ENCODE measurements at regions not wholly inside any gene's neighbourhood (a gene's known extent, or its start where the extent isn't known, plus 50 kb on each side); places are given as distances from the start of the nearest gene placed in this dataset.
"Not testable (repeated sequence)": the region's sequence is repeated elsewhere in the genome, so short reads cannot be mapped to it uniquely, and the experiment has no call there.

DNA sequence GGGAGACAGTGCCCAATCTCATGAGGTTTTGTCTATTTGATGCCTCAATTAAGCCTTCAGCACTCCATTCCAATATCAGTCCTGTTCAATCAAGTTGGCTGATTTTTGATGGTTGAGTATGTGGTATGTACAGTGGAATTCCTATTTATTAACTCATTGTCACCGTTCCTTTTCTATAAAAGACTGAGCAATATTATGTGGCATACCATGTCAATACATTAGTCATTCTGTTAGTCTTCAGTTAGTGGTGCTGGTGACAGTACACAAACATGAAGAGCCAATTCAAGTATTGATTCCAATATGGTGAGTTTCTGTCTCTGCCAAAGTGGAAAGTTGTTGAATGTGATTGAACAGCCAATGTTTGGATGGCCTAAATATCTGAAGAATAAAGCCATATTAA lies 1343.9 kb downstream of the SUCLG1 start:
- no peak overlapping the region for H3K4me3 ChIP-seq (replicated peaks; ENCODE audit: low read depth, low read length)
- DNase-seq (ENCODE audit: extremely low read depth, low read depth): no peak
- TF ChIP-seq, protein P1, sequence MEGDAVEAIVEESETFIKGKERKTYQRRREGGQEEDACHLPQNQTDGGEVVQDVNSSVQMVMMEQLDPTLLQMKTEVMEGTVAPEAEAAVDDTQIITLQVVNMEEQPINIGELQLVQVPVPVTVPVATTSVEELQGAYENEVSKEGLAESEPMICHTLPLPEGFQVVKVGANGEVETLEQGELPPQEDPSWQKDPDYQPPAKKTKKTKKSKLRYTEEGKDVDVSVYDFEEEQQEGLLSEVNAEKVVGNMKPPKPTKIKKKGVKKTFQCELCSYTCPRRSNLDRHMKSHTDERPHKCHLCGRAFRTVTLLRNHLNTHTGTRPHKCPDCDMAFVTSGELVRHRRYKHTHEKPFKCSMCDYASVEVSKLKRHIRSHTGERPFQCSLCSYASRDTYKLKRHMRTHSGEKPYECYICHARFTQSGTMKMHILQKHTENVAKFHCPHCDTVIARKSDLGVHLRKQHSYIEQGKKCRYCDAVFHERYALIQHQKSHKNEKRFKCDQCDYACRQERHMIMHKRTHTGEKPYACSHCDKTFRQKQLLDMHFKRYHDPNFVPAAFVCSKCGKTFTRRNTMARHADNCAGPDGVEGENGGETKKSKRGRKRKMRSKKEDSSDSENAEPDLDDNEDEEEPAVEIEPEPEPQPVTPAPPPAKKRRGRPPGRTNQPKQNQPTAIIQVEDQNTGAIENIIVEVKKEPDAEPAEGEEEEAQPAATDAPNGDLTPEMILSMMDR (IDR thresholded peaks at IDR 0.05; ENCODE audit: low read depth, low read length, missing control alignments): no peak

- no peak for DNase-seq (ENCODE audit: extremely low read depth, low read depth)
- TF ChIP-seq, protein P1 (IDR thresholded peaks at IDR 0.05; ENCODE audit: low read depth, low read length, missing control alignments): no peak
- no peak overlapping the region for H3K4me3 ChIP-seq (replicated peaks; ENCODE audit: low read depth, low read length)
Observed at GRCh38 chr2:83113953-83114352, 1345.1 kb downstream of the SUCLG1 start.

DNA sequence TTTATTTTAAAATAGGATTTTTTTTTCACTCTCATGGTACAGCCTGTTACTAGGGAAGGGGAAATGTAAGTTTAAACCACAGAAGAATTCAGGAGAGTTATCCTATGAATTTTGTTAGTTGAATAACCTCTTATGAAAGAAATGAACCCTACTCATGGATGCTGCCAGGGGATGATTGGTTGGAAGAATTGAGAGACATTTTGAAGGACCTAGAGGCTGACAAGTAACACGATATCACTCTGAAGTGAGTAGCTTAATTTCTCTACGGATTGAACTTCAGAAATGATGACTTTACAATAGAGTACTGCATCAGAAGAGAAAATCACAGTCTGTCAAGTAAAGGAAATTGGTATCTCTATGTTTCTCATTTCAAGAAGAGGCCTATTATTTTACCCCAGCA lies 1346.2 kb downstream of the SUCLG1 start:
- DNase-seq (ENCODE audit: extremely low read depth, low read depth): no peak
- TF ChIP-seq, protein P1 (IDR thresholded peaks at IDR 0.05; ENCODE audit: low read depth, low read length, missing control alignments): no peak

DNA sequence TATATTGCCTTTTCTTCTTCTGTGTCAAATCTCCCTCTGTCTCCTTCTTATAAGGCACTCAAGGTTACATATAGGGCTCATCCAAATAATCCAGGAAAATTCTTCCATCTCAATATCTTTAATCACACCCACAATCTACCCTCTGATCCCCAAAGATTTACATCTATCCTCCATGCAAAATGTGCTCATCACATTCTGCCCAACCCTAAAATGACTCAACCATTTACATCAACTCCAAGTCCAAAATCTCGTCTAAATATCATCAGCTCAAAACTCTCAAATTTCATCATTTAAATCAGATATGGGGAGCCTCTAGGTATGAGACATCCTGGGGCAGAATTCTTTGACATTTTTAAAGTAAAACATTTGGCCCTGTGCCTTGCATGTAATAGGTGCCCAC lies 1349.8 kb downstream of the SUCLG1 start:
- no peak for DNase-seq (ENCODE audit: extremely low read depth, low read depth)
- TF ChIP-seq, protein P1 (IDR thresholded peaks at IDR 0.05; ENCODE audit: low read depth, low read length, missing control alignments): no peak
- no peak overlapping the region for H3K4me3 ChIP-seq (replicated peaks; ENCODE audit: low read depth, low read length)

More for the DNA sequence above, 1346.2 kb downstream of the SUCLG1 start:
- H3K4me3 ChIP-seq (replicated peaks; ENCODE audit: low read depth, low read length): no peak overlapping the region

DNA sequence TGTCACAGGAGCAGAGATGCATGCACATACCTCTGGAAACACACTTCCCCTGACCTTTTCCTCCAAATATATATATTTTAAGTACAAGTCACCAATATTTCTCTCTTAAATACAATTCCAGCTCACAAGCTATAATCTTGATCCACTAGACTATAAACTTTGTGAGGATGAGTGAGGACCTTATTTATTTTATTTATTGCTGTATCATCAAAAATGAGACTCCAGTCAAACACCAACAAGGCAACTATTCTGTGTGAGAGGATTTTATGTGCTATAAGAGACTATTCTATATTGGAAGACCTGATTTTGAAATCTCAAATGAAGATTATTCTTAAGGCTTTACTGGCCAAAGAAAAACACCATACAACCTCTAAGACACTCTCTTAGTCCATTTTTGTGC lies 1352.2 kb downstream of the SUCLG1 start:
- H3K4me3 ChIP-seq (replicated peaks; ENCODE audit: low read depth, low read length): no peak overlapping the region
- TF ChIP-seq, protein P1 (IDR thresholded peaks at IDR 0.05; ENCODE audit: low read depth, low read length, missing control alignments): no peak
- no peak for DNase-seq (ENCODE audit: extremely low read depth, low read depth)

DNA sequence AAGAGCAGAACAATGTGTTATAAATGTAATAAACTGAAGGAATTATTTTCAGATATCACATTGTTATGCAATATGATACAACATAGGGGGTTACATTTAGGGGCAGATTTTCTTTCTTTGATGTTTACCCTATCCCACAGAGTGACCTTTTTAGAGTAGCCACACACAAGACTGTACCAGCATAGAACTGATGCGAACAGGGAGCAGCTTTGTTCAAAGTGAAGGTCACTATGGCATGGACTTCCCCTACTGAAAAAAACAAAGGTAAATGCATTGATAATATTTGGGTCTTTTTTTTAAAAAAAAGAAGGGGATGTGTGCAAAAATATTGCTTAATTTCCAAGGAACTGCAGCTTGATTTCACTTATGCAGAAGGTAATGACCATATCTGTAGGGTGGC lies 1354.9 kb downstream of the SUCLG1 start:
- no peak for DNase-seq (ENCODE audit: extremely low read depth, low read depth)
- TF ChIP-seq, protein P1 (IDR thresholded peaks at IDR 0.05; ENCODE audit: low read depth, low read length, missing control alignments): no peak
- H3K4me3 ChIP-seq (replicated peaks; ENCODE audit: low read depth, low read length): no peak overlapping the region

- DNase-seq (ENCODE audit: extremely low read depth, low read depth): peak; percentile 63
- H3K4me3 ChIP-seq (replicated peaks; ENCODE audit: low read depth, low read length): no peak overlapping the region
- TF ChIP-seq, protein P1 (IDR thresholded peaks at IDR 0.05; ENCODE audit: low read depth, low read length, missing control alignments): no peak
Observed at GRCh38 chr2:83103613-83104012, 1355.5 kb downstream of the SUCLG1 start.

DNA sequence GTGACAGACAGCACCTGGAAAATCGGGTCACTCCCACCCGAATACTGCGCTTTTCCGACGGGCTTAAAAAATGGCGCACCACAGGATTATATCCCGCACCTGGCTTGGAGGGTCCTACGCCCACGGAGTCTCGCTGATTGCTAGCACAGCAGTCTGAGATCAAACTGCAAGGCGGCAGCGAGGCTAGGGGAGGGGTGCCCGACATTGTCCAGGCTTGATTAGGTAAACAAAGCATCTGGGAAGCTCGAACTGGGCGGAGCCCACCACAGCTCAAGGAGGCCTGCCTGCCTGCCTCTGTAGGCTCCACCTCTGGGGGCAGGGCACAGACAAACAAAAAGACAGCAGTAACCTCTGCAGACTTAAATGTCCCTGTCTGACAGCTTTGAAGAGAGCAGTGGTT lies 1370.0 kb downstream of the SUCLG1 start:
- H3K4me3 ChIP-seq (replicated peaks; ENCODE audit: low read depth, low read length); DNase-seq (ENCODE audit: extremely low read depth, low read depth): not testable (repeated sequence)
